B cell (primary cell): ENCODE measurements at regions not wholly inside any gene's neighbourhood (a gene's known extent, or its start where the extent isn't known, plus 50 kb on each side); places are given as distances from the start of the nearest gene placed in this dataset.

ENCODE experiments used
- ATAC-seq: fragments of 200-7000 bp; cut with Tn5 transposase; one replicate; pipeline ENCODE4 v1.10.0; 2021; ENCODE audit warnings: low read depth, mild to moderate bottlenecking, moderate number of reproducible peaks, moderate library complexity
- CTCF ChIA-PET: fragments of 350-600 bp; sonication (Branson Sonifier 250); formaldehyde crosslinking; loops from one replicate; lab custom pipeline; 2021; ENCODE audit warnings: antibody characterized with exemption, inconsistent platforms; lab: Charles Lee
- POLR2A ChIA-PET: fragments of 350-600 bp; sonication (Branson Sonifier 250); formaldehyde crosslinking; loops from one replicate; lab custom pipeline; 2021; ENCODE audit warnings: antibody characterized with exemption; lab: Charles Lee
- DNase-seq: peaks from one replicate; pipeline ENCODE4 v3.0.0; 2013
- H2AFZ ChIP-seq: 2 replicates; pipeline ENCODE4 v1.6.1; 2012; ENCODE audit warnings: mild to moderate bottlenecking, low read depth, low read length; ENCODE audit not compliant: insufficient read depth, poor library complexity, severe bottlenecking
- H3K27ac ChIP-seq, 2 donors: 1 replicate in 1 of 2; 2 replicates in 1 of 2; pipeline ENCODE4 v1.5.1; 2012 to 2013; ENCODE audit warnings: low read length in 2 of 2, mild to moderate bottlenecking in 2 of 2, moderate library complexity in 1 of 2
- H3K27me3 ChIP-seq, 4 experiments: fragments of 200-600 bp in 1 of 4; sonication (generic) in 1 of 4; replicated peaks in 1 of 4; 1 replicate in 2 of 4; 2 replicates in 2 of 4; pipeline versions ENCODE4 v1.6.1 to v1.7.0; 2013 to 2016; ENCODE audit warnings: low read length in 3 of 4, mild to moderate bottlenecking in 2 of 4, mixed read lengths in 1 of 4, moderate library complexity in 1 of 4; ENCODE audit not compliant: insufficient read depth in 4 of 4, control insufficient read depth in 3 of 4; ENCODE audit errors: control extremely low read depth in 1 of 4
- H3K36me3 ChIP-seq, 2 experiments: replicated peaks in 1 of 2; 1 replicate in 1 of 2; 2 replicates in 1 of 2; pipeline versions ENCODE4 v1.6.1 to v1.7.1; 2013; ENCODE audit warnings: low read length in 1 of 2; ENCODE audit not compliant: insufficient read depth in 2 of 2, control insufficient read depth in 1 of 2; ENCODE audit errors: control extremely low read depth in 1 of 2, extremely low read depth in 1 of 2
- H3K4me1 ChIP-seq, 2 donors: fragments of 200-600 bp in 1 of 2; sonication (generic) in 1 of 2; 1 replicate in 1 of 2; 2 replicates in 1 of 2; pipeline versions ENCODE4 v1.5.1 to v1.6.1; 2013 to 2017; ENCODE audit warnings: low read length in 2 of 2; ENCODE audit not compliant: control insufficient read depth in 2 of 2, insufficient read depth in 2 of 2
- H3K4me2 ChIP-seq: replicated peaks from 2 replicates; pipeline ENCODE3; 2012; ENCODE audit warnings: mild to moderate bottlenecking, low read depth, low read length; ENCODE audit not compliant: poor library complexity, severe bottlenecking
- H3K4me3 ChIP-seq, 5 experiments: fragments of 200-600 bp in 1 of 5; sonication (generic) in 1 of 5; 1 replicate in 3 of 5; 2 replicates in 2 of 5; pipeline versions ENCODE4 v1.5.1 to v1.7.0; 2011 to 2016; ENCODE audit warnings: low read length in 4 of 5, mild to moderate bottlenecking in 4 of 5, low read depth in 2 of 5, control low read depth in 1 of 5, moderate library complexity in 1 of 5; ENCODE audit not compliant: insufficient read depth in 1 of 5; ENCODE audit errors: control extremely low read depth in 1 of 5, extremely low read depth in 1 of 5
- H3K79me2 ChIP-seq: fragments of 200-600 bp; sonication (generic); one replicate; pipeline ENCODE4 v1.6.0; 2016; ENCODE audit warnings: low read length; ENCODE audit not compliant: control insufficient read depth, insufficient read depth
- H3K9ac ChIP-seq: fragments of 200-600 bp; sonication (generic); 2 replicates; pipeline ENCODE4 v1.6.1; 2017; ENCODE audit warnings: mild to moderate bottlenecking, low read length, moderate library complexity
- H3K9me3 ChIP-seq, 3 donors: one replicate each; pipeline versions ENCODE4 v1.6.1 to v1.7.1; 2013; ENCODE audit warnings: low read length in 2 of 3; ENCODE audit not compliant: control insufficient read depth in 2 of 3, insufficient read depth in 1 of 3; ENCODE audit errors: control extremely low read depth in 1 of 3
- H4K20me1 ChIP-seq: 2 replicates; pipeline ENCODE4 v1.6.0; 2012; ENCODE audit warnings: mild to moderate bottlenecking, low read length; ENCODE audit not compliant: insufficient read depth, control insufficient read depth, poor library complexity, severe bottlenecking
- H3K27ac Mint-ChIP-seq: one replicate; pipeline ENCODE4 v1.8.0; 2021; ENCODE audit warnings: mixed read lengths
- H3K27me3 Mint-ChIP-seq: one replicate; pipeline ENCODE4 v1.8.0; 2021; ENCODE audit warnings: mixed read lengths
- H3K4me1 Mint-ChIP-seq: one replicate; pipeline ENCODE4 v1.8.0; 2021; ENCODE audit warnings: mixed read lengths
- H3K4me3 Mint-ChIP-seq: one replicate; pipeline ENCODE4 v1.8.0; 2021; ENCODE audit warnings: mixed read lengths
- H3K9me3 Mint-ChIP-seq: one replicate; pipeline ENCODE4 v1.8.0; 2022; ENCODE audit warnings: mixed read lengths; ENCODE audit not compliant: insufficient read depth
- EZH2 ChIP-seq: IDR thresholded peaks from 2 replicates; pipeline ENCODE4 v1.6.1; 2012; ENCODE audit warnings: borderline replicate concordance, low read depth, mild to moderate bottlenecking, moderate library complexity, low read length; ENCODE audit not compliant: insufficient read depth, poor library complexity, severe bottlenecking
- WGBS: methylation state at CpG from one replicate; pipeline ENCODE4 v1.1.5; 2013; ENCODE audit warnings: missing lambda C conversion rate; ENCODE audit not compliant: insufficient coverage; 5-methylcytosine and 5-hydroxymethylcytosine counted together
- intact Hi-C: fragments of 100-400 bp; cut with micrococcal nuclease; formaldehyde crosslinking; loops from one replicate; pipeline ENCODE4 v1.10.0; 2022
- TF ChIP-seq, protein P1 (sequence below): fragments of 200-600 bp; IDR thresholded peaks from one replicate; pipeline ENCODE4 v1.8.0; 2022; ENCODE audit warnings: antibody characterized with exemption, mild to moderate bottlenecking

DNA sequence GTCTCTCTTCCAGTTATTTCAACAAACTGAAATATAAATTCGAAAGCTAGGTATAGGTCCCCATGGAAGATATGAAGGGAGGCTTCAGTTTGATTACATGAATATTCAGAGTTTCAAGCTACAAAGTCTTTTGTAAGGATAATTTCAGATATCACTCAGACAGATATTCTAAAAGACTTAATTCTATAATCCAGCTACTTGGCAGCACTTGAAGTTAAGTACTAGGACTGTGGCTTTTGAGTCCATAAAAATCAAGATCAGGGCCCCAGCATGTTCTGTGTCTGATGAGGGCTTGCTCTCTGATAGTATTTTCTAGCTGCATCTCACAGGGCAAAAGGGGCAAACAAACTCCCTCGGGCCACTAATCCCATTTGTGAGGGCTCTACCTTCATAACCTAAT lies 160.6 kb upstream of the IRS2 start:
- no peak overlapping the region for H2AFZ ChIP-seq
- no CpG with 5 or more reads among the region's 2 CpGs for WGBS
- POLR2A ChIA-PET: no interaction called here
- no peaks in the 10 kb centered on the region for H3K79me2 ChIP-seq
- no peaks in the 10 kb centered on the region for H3K4me1 ChIP-seq
- H3K9me3 ChIP-seq: peaks cover 0 to 3% (median 0%) of the 10 kb centered on the region in 3 donors
- H3K27me3 Mint-ChIP-seq: no peaks in the 10 kb centered on the region
- no peak for DNase-seq
- no peaks in the 10 kb centered on the region for H3K9me3 Mint-ChIP-seq
- no peaks in the 10 kb centered on the region for H3K4me1 Mint-ChIP-seq
- no peak overlapping the region for H3K9ac ChIP-seq
- no peaks in the 10 kb centered on the region for H4K20me1 ChIP-seq
- no peak overlapping the region for H3K4me3 ChIP-seq
- no peak overlapping the region for H3K4me3 Mint-ChIP-seq
- intact Hi-C loops: no loop called here
- TF ChIP-seq, protein P1, sequence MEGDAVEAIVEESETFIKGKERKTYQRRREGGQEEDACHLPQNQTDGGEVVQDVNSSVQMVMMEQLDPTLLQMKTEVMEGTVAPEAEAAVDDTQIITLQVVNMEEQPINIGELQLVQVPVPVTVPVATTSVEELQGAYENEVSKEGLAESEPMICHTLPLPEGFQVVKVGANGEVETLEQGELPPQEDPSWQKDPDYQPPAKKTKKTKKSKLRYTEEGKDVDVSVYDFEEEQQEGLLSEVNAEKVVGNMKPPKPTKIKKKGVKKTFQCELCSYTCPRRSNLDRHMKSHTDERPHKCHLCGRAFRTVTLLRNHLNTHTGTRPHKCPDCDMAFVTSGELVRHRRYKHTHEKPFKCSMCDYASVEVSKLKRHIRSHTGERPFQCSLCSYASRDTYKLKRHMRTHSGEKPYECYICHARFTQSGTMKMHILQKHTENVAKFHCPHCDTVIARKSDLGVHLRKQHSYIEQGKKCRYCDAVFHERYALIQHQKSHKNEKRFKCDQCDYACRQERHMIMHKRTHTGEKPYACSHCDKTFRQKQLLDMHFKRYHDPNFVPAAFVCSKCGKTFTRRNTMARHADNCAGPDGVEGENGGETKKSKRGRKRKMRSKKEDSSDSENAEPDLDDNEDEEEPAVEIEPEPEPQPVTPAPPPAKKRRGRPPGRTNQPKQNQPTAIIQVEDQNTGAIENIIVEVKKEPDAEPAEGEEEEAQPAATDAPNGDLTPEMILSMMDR: no peak
- no peak for TF ChIP-seq EZH2
- no peak overlapping the region for H3K27ac Mint-ChIP-seq
- no peaks in the 10 kb centered on the region for H3K27me3 ChIP-seq
- H3K36me3 ChIP-seq: no peaks in the 10 kb centered on the region
- CTCF ChIA-PET: no interaction called here
- no peak overlapping the region for H3K4me2 ChIP-seq
- no peak for ATAC-seq
- no peak overlapping the region for H3K27ac ChIP-seq

GRCh38 chr13:109945206-109945960 lies 159.0 kb upstream of the IRS2 start:
- Histone ChIP-seq H3K4me1 (no peaks in the 10 kb centered on the region), H3K27me3 (no peaks in the 10 kb centered on the region), H3K9ac (no peak overlapping the region), H4K20me1 (no peaks in the 10 kb centered on the region), H3K9me3 (peaks cover 0 to 3% (median 0%) of the 10 kb centered on the region in 3 donors), H3K36me3 (no peaks in the 10 kb centered on the region), H3K4me2 (no peak overlapping the region), H2AFZ (no peak overlapping the region), H3K27ac (no peak overlapping the region), H3K79me2 (no peaks in the 10 kb centered on the region), H3K4me3 (no peak overlapping the region)
- ChIA-PET CTCF (no interaction called here), POLR2A (no interaction called here)
- TF ChIP-seq, protein P1: no peak
- no peak for TF ChIP-seq EZH2
- ATAC-seq (no peak), DNase-seq (no peak)
- WGBS: 83% methylated on average over 1 of the region's 4 CpGs
- intact Hi-C loops: no loop called here
- Mint-ChIP-seq H3K4me1 (no peaks in the 10 kb centered on the region), H3K4me3 (no peak overlapping the region), H3K27ac (no peak overlapping the region), H3K27me3 (no peaks in the 10 kb centered on the region), H3K9me3 (no peaks in the 10 kb centered on the region)
